ENCODE measurements at regions not wholly inside any gene's neighbourhood (a gene's known extent, or its start where the extent isn't known, plus 50 kb on each side); places are given as distances from the start of the nearest gene placed in this dataset.
"Not testable (repeated sequence)": the region's sequence is repeated elsewhere in the genome, so short reads cannot be mapped to it uniquely, and the experiment has no call there.

DNA sequence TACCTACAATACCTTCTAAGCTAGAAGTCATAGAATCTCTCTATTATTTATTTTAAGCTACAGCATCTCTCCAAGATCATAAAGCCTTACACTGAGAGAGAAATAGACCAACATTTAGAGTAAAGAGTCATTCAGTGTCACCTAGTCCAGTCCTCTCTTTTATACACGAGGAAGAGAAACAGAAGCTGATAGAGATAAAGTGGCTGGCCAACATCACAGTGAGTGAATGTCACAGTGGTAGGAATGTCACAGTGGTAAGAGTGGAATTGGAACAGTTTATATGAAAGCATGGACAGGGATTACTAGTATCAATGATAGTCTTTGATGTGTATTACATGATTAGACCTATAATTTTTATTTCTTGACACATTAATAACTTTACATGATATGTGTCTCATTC, 307.8 kb upstream of the NBPF12 start:
- not testable (repeated sequence) for DNase-seq

DNA sequence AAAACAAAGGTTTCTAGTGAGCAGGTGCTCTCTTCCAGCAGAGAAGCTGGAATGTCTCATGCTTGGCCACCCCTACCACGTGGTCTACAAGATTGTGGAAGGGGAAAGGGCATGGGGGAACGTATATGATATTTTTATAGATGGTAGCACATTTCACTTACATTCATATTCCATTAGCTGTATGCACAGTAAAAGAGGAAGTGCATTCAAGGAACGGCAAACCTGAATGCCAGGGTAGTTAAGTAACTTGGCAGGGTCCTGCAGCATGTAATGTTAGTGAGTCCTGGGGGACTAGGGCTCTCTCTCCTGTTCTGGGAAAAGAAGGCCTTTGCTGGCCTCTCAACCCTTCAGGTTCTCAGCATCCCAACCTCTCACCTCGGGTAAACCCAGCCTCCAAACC, 319.5 kb upstream of the NBPF12 start:
- DNase-seq: not testable (repeated sequence)

DNA sequence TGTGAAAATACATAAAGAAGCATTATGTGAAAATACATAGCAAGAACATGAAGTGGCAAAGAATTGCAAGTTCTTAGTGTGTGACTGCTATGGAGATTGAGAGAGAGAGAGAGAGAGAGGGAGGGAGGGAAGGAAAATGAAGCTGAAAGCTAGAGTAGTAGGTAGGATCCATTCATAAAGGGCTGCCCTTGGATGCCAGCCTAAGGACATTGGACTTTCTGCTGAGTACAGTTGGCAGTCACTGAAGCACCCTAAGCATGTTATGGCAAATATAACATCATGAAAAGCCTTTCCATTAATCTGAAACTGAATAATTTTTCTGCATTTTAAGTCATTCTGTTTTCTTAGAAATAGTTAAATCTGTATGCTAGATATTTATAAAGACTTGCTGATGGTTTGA, 333.4 kb upstream of the NBPF12 start:
- not testable (repeated sequence) for DNase-seq

DNA sequence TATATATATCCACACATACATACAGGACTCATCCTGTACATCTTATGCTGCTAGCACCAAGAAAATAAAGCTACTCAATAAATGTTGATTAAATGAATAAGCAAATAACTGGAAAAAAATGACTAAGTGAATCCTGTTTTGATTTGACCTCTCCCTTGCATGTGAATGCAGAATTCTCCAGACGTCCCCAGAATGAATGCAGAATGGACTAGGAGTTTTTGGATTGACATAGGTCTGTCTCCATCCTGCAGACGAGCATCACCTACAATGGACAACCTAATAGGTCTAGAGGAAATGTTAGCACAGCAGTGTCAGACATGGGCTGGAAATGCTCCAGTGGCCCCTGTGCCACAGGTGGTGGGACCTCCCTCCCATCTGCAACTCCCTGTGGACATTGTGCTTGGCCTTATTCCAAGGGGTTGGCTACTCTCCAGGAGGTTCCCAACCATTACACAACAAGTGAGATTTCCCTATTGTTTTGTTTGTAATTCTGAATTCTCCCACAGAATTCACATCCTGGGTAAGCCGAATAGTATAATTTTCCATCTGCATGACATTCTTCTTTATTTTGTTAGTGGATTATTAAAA, 337.3 kb upstream of the NBPF12 start:
- not testable (repeated sequence) for DNase-seq

DNA sequence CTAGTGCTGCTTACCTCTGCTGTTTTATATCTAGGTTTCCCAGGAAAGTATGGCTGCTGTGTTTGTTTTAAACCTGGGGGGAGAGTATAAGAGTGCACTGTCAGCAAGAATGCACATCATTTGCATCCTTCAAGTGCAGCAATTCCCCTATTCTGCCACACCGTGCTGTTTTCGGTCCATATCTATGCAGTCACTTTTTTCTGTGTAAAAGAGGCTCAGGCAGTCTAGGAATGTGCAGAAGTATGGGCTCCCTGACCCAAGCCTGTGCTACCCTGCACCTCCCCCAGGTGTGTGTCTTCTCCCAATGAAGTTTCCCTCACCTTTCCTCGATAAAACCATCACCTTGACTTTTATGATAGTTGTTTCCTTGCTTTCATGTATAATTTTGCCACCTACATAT, 338.2 kb upstream of the NBPF12 start:
- DNase-seq: not testable (repeated sequence)

DNA sequence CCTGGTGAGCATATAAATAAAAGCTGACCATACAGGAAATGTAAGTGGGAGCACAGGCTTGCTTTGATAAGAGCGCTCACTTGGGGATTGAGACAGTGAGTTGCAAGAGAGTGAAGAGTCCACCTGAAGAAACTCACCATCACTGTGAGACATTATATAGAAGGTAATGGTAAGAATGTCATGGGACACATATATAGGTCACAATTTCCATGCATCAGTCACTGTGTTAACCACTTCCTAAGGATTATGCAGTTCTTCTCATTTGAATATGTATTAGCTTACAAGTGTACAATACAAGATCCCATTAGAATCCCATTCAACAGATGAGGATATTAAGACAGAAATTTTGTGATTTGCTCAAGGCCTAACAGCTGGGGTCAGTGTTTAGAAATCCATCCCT, 352.4 kb upstream of the NOTCH2NLA start:
- not testable (repeated sequence) for DNase-seq

DNA sequence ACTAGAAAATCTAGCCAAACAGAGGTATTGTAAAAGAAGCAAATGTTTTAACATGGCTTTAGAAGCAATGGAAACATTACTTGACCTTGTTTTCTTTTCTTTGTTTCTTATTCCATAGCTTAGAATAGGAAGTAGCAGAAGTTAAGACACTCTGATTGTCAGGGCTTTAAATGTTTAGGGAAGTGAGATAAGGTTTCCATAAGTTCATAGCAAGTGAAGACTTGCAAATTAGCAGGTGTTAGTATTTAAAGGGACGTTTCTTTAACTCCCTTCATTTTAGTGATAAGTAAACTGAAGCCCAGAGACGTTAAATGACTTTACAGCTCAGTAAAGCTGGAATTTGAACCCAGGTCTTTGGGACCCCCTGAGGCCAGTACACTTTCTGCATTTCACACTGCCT, 338.7 kb upstream of the NOTCH2NLA start:
- DNase-seq: not testable (repeated sequence)

DNA sequence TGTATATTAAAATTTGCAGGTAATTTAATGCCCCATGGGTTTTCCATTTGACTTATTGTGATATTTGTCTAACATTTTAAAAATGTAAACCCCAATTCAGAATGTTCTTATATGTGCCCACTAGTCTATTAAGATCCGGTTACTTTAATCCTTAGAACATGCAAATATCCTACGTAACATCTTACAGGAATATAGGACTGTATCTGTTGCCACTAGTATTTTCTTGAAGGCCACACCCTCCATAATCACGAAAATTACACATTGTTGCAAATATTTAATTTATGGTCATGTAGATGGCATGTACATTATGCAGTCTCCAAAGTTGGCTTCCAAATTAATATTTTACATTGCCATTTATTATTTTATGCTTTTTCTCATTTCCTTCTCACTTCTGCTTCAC, 329.2 kb upstream of the NOTCH2NLA start:
- not testable (repeated sequence) for DNase-seq

DNA sequence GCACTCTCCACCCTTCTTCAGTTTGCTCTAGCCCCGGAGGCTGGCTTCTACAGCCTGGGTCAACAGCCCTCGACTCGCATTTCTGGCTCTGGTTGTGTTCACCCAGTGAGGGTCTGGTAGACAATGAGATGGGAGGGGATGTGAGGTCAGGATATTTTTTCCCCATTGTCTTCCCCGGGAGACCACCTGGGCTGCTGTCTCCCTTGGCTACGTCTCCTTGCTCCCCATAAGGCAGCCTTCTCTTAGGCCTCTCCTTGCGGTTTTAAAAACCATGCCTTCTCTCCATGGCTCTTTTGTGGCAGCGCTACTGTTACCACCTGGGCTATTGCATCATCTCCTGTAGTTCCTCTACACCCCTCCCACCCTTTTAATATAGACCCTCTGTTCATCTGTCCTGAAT, 327.6 kb upstream of the NOTCH2NLA start:
- not testable (repeated sequence) for DNase-seq

DNA sequence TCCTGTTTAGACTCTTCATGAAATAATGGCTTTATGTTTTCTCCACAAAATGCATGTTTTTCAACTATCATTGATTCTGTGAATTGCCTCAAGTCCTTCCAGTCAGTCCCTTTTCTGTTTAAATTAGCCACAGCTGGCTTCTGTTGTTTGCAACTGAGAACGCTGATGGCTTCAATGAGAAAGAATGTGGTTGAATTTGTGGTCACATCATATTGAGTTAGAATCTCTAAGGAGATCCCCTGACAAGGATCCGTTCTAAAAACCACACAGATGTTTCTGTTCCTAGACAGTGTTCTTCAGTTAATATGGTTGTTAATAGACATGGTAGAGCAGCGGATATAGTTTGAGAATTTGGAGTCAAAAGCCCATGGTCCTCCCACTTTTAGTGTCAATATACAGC, 323.6 kb upstream of the NOTCH2NLA start:
- not testable (repeated sequence) for DNase-seq

DNA sequence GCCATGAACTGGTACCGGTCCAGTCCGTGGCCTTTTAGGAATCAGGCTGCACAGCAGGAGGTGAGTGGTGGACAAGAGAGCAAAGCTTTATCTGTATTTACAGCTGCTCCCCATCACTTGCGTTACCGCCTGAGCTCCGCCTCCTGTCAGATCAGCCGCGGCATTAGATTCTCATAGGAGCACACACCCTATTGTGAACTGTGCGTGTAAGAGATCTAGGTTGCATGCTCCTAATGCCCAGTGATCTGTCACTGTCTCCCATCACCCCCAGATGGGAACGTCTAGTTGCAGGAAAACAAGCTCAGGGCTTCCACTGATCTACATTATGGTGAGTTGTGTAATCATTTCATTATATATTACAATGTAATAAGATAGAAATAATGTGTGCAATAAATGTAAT, 319.9 kb upstream of the NOTCH2NLA start:
- not testable (repeated sequence) for DNase-seq

DNA sequence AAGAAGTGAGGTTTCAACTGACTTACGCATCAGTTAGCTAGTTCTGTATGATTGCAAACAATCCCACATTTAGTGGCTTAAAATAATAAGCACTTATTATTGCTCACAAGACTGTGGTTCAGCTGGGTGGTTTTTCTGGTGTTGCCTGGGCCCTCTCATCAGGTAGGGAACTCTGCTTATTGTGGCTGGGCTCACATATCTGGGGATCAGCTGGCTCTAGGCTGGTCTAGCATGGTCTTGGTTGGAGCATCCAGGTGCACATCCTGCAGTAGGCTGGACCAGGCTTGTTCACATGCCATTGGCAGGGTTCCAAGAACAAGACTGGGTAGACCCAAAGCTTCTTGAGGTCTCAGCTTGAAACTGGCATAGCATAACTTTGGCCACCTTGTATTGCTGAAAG, 317.4 kb upstream of the NOTCH2NLA start:
- DNase-seq: not testable (repeated sequence)

DNA sequence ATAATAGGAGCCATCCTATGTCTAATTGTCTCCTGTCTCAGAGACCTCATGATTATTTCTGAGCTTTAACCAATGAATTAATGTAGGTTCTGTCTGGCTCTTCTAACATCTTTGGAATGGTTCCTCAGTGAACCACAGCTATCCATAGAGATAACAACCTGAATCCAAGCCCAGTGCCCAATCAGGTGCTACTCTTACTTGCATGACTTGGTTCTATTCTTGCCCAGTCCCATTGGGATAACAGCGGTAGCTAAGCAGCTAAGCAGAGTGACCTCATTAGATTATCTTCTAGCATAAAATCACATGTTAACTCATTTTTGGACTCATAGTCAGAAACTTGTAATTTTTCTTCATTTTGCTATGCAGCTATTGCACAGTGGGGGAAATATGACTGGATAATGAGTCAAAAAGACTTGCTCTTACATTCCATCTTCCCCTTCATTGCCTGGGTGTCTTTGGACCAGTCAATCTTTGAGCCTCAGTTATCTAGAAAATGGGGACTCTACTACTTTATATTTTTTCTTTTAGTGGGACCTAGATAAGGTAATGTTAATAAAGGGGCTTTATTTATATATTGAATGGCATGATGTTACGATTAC, 309.1 kb upstream of the NOTCH2NLA start:
- DNase-seq: not testable (repeated sequence)

DNA sequence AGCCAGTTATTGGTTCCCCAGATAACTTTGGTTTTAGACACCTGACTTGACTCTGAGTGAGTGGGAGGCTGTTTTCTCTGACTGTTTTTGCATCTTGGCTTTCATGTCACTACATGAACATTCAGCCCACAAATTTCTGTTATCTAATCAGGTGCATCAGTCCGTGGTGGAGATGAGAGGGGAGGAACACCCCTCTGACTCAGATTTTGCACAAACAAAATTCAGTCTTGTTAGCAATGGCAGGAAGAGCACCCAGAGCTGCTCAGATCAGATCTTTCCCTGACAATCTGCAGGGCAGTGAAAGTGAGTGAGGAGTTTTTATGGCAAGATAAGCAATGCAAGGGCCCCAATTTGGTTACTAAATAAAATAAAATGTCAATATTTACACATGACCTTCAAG, 307.2 kb upstream of the NOTCH2NLA start:
- not testable (repeated sequence) for DNase-seq

DNA sequence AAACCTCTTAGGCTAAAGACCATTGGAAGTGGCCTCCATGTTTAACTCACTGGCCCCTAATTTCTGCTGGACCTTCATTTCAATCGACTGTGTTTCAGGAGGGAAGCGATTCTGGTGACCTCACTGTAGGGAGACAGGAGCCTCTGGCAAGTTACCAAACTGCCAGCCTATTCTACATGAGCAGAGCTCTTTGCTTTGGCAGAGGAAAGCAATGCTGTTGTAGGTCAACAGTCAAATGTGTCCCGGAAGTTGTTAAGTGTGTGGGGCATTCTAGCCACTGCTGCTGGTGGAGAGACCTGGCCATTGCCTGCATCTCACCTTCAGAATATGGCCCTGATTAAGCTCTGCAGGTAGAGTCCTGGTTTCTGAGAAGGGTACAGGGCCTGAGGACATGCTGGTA, 306.8 kb upstream of the NOTCH2NLA start:
- DNase-seq: not testable (repeated sequence)

DNA sequence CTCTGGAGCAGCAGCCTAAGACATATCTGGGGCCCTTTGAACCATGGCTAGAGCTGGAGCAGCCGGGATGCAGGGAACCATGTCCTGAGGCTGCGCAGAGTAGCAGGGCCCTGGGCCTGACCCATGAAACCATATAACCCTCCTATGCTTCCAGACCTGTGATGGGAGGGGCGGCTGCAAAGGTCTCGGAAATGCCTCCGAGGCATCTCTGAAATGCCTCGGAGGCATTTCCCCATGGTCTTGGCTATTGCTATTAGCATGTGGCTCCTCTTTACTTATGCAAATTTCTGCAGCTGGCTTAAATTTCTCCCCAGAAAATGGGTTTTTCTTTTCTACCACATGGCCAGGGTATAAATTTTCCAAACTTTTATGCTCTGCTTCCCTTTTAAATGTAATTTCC, 302.1 kb upstream of the NOTCH2NLA start:
- DNase-seq: not testable (repeated sequence)

DNA sequence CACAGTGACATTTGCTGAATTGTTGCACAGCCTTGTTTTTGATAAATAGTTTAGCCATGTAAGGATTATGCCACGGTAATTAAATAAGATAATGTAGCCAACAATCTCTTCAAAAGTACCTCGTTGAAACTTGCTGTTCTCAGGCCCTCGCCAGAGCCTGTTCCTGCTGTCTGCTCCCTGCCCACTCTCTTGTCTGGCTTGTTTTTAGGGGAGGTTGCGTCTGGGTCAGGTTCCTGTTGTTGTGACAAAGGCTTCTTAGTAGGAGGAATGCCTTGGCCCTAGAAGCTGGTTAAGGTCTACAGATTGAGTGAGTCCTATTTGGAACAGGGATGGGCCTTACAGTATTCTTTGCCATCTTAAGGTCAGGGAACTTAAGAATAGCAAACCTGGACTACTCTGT, 294.0 kb upstream of the NOTCH2NLA start:
- DNase-seq: not testable (repeated sequence)

DNA sequence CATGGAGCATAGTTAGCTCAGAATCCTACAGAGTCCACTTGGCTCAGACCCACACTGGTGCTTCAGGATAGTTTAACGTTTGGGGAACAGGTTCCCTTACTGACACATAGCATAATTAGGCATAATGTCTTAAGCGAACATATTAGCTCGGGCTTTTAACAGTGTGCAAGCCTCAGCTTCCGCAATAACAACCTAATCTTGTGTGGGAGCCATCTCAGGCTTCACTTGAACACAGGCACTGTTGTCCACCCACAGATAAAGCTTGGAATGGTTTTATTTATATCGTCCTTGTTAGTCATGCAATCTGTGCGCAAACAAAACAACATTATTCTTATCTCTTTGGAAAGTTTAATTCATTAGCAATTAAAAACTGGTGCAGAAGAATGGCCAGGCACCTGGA, 293.5 kb upstream of the NOTCH2NLA start:
- not testable (repeated sequence) for DNase-seq

DNA sequence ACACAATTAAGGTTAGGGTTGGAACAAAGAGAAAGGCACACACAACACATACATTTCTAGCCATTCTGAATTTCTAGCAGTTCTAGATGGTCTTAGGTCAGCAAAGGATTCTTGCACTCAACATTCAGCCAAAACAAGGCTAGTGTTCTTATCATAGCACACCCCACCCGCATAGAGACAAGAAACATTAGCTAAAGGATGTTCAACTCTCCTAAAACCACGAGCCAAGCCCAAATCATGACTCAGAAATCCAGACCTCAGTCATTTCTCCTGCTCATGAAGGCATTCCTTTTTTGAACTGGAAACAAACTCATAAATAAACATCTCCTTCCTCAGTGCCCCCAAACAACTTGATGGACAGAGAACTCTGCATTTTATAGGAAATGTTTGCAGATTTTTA, 293.0 kb upstream of the NOTCH2NLA start:
- not testable (repeated sequence) for DNase-seq

DNA sequence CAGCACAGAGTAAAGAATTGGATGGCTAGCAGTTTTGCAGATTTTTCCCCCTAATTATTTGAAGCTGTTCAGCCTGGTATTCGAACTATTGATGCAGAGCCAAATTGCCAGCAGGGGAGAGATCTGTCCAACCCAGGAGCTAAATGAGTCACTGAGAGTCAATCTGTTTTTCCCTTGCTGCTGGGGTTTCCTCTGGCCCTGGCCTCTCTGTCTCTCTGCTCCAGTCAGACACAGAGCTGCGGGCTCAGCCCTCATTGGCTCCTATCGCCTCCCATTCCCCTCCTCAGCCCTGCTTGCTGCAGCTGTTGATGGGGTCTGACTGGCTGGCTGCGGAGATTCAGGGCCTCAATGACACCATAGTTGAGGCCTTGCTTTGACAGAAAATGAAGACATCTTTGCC, 284.9 kb upstream of the NOTCH2NLA start:
- DNase-seq: not testable (repeated sequence)

DNA sequence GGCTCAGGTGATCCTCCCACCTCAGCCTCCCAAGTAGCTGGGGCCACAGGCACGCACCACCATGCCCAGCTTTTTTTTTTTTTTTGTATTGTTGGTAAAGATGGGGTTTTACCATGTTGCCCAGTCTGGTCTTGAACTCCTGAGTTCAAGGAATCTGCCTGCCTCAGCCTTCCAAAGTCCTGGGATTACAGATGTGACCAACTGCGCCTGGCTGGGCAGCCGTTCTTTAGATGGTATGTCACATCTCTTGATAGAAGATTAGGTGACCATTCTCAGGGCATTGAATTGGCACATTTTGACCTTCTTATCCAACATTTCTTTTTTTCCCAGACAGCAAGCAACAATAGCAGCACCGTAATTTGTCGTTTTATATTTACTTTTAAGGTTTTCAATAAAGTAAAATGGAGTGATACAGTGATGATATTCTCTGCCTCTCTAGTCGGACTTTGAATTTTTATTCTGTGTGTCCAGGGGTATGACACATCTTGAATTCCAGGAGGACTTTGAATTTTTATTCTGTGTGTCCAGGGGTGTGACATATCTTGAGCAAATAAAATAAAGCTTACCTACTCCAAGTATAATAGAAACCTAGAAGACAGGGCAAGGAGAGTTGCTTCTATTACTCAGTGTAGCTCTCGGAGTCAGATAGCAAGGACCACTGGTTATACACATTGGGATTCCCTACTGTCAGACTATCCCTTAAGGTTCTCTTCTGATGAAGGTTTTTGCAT, 282.4 kb upstream of the NOTCH2NLA start:
- not testable (repeated sequence) for DNase-seq

DNA sequence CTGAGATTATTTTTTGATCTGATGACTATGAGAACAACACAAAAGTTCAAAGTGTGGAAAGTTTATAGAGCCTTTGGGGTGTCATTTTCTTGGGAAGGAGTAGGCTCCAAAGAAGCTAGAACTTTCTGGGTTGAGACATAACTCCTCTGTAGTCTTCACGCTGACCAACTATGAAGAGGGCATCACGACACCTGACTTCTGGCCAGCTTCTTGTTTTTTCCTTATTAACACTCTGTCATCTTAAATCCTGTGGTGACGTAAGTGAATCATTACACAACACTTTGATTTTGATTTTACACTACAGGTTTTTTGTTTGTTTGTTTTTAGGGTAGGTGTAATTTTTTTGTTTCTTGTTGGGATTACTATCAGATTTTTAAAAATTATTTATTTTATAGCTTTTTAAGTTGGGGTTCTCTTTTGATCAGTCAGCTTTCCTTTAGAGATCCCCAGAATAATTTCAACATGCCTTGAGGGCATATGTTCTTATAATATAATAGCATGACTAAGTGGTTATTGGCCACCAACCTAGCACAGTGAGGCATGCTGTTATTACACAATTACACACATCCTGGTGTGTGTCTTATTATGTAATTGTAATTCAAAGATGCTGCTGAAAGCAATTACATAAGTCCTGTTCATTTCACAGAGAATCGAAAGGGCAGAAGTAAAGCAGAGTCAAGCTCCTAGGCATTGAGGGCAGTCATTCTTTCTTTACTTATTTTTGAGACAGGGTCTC, 281.6 kb upstream of the NOTCH2NLA start:
- DNase-seq: not testable (repeated sequence)

DNA sequence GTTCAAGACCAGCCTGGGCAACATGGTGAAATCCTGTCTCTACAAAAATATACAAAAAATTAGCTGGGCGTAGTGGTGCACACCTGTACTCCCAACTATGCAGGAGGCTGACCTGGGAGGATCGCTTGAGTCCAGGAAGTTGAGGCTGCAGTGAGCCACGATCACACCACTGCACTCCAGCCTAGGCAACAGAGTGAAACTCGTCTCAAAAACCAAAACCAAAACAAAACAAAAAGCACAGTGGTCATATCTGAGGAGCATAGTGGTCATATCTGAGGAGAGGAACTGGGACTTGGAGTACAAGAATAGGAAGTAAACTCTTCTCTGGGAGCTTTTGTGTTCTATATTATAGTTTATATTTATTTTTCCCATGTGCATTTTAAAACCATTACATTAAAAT, 275.3 kb upstream of the NOTCH2NLA start:
- not testable (repeated sequence) for DNase-seq
